ENCODE measurements at regions not wholly inside any gene's neighbourhood (a gene's known extent, or its start where the extent isn't known, plus 50 kb on each side); places are given as distances from the start of the nearest gene placed in this dataset.
"Not testable (repeated sequence)": the region's sequence is repeated elsewhere in the genome, so short reads cannot be mapped to it uniquely, and the experiment has no call there.

DNA sequence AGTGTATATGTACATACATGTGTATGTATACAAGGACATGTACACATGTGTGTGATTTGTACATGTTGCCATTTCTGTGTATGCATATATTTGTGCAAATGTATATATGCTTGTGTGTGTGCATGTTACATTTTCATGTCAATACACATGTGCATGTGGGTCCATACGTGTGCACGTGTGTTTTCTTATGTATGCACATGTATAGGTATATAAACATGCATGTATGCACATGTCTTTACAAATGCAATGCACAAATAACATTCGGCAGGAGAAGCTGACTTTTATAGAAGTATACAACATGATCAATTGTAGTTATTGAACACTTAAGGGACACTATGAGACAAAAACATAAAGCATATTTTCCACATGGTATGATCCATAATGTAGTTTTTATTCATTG, 307.4 kb upstream of the SEMA3C start:
- DNase-seq (ENCODE audit: low spot score): no peak

DNA sequence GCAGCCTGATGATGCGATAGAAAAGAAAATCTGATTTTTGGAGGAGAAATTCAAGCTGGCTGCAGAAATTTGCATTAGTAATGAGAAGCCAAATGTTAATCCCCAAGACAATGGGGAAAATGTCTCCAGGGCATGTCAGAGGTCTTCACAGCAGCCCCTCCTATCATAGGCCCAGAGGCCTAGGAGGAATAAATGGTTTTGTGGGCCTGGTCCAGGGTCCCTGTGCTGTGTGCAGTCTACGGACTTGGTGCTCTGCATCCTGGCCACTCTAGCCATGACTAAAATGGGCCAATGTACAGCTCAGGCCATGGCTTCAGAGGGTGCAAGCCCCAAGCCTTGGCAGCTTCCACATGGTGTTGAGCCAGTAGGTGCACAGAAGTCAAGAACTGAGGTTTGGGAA, 303.8 kb upstream of the SEMA3C start:
- DNase-seq (ENCODE audit: low spot score): not testable (repeated sequence)

DNA sequence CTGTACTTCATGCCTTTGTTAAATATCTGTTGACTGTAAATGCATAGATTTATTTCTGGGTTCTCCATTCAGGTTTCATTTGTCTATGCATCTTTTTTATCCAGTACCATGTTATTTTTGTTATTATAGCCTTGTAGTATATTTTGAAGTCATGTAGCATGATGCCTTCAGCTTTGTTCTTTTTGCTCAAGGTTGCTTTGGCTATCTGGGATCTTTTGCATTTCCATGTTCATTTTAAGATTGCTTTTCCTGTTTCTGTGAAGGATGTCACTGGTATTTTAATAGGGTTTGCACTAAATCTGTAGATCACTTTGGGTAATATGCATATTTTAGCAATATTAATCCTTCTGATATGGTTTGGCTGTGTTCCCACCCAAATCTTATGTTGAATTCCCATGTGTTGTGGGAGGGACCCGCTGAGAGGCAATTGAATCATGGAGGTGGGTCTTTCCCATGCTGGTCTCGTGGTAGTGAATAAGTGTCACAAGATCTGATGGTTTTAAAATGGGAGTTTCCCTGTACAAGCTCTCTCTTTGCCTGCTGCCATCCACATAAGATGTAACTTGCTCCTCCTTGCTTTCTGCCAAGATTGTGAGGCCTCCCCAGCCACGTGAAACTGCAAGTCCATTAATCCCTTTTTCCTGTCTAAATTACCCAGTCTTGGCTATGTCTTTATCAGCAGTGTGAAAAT, 302.8 kb upstream of the SEMA3C start:
- DNase-seq (ENCODE audit: low spot score): no peak

DNA sequence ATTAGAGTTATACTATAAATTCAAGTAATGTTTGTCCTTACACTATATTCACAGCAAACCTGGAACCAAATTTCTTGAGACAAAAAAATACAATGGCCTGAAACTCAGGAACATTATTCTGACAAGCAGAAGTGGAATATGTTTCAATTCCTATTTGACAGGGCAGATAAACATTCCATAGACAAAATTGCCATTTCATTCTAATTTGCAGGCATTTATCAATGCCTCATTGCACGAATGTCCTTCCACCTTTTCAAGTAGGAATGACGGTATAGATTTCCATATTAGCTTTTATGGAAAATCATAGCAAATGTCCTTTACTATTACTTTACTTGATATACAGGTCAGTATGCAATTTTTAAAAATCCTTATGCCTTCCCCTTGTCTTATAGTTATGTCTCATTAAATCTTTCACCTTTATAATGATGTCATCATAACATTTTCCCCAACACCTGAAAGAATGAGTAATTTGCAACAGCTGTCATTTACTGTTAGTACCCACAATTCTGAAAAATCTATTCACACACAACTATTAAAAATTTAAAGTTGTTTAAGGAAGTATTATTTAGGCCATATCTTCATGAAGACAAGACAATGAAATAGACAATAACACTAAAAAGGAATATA, 299.7 kb upstream of the SEMA3C start:
- DNase-seq (ENCODE audit: low spot score): no peak

DNA sequence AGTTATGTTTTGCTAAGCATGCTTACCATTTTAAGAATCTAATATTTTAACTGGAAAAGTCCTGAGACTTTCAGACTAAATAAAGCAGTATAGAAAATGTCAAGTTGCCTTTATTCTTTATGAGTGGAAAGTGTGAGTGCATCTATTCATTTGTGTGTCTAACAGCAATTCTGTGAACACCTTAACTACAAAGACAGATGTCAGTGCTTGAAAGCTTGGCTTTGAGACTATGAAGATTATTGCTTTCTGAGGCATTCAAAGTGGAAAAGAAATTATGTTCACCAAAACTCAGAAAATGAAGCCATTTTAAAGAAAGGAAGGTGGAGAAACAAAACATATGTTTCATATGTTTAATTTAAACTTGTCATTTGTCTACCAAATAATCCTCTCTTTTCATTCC, 294.5 kb upstream of the SEMA3C start:
- no peak for DNase-seq (ENCODE audit: low spot score)

DNA sequence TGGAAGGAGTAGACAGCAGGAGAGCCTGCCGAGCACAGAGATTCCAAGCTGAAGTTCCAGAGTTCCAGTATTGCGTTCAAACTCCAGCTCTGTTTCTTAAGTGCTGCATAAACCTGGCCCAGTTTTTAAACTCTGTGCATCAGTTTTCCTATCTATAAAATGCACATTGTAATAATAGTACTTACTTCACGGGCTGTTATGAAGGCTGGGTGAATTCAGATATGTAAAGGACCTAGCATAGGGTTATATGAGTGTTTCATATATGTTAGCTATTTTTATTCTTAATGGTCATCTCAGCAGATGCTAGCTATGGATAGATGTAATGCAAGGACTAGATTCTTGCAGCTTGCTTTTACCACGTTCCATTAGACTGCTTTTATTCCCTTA, 293.1 kb upstream of the SEMA3C start:
- DNase-seq (ENCODE audit: low spot score): no peak

DNA sequence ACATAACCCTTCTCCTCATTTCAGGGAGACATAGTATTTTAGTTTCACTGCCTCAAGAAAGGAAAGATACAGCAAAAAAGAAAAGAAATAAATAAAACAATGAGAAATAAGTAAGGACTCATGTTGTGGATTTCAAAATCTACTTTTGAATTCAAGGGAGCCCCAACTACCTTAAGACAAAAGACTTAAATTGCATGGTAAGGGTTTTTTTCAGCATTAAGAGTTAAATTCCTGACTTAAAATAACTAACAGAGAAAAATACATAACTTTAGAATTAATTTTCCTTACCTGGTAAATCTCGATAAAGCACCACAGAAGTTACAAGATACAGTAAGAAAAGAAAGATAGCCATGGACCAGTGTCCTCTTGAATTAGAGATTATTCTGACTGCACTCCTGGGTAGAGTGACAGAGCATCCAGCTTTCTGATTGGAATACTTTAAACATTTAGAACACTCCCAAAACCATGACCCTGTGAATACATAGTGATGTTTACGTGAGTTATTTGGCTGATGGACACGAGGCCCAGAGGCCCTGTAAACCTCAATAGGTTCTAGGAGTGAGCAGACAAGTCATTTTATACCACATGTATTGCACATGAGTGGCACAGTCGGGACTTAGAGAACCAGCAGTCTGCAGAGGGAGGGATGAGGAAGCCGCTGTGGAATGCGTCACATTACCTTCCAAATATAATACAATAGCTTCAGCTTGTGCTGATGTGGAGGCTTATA, 292.5 kb upstream of the SEMA3C start:
- no peak for DNase-seq (ENCODE audit: low spot score)

DNA sequence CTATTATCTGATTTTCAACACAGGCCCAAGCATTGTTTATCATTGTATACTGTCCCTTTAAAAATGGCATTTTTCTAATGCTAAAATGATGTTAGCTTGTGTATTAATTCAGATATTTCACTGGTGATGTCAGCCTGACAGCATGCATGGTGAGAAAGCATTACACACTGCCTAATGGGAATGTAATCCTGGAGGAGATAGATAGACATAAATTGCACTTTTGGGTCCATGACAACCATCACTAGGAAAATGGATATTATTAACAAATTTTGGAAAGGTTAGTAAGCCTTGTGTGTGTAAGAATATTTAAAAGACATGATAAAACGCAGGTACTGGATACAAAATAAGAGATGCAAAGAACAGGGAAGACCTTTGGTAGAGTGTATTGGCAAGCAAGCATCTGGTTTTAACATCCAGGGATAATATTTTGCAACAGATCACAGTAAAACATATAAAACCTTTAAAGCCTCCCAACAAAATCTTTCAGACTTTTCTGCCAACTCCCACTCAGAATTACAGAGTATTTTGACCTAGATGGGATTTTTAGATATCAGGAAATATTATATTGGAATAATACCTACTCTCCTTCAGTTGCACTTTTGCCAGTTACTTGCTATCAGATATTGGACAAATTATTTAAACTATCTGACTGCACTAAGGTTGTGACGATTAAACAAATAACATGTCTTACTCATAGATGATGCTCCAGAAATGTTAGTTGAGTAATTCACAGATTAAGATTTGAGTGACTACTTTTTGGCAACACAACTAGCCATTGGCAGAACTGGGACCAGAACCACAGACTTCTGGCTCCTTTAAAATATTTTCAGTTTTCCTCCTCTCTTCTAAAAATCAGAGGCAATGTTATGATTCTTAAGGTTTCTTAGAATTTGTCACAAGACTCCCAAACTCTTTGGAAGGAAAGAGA, 291.6 kb upstream of the SEMA3C start:
- no peak for DNase-seq (ENCODE audit: low spot score)

DNA sequence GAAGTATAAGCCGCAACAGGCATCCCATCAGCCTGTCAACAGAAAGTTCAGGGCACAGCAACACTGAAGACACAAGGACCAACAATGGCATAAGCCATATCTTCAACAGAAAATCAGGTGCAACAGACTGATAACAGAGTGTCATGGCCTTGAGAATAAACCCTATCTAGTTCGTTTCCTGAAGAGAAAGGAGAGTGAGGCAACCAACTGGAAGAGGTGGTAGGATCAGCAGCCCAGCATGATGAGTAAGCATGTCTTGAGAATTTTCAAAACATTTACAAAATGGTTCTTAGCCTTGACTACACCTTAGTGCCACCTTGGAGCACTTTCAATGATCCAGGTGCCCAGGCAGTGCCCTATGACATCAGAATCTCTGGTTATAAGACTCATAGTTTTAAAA, 290.2 kb upstream of the SEMA3C start:
- no peak for DNase-seq (ENCODE audit: low spot score)

DNA sequence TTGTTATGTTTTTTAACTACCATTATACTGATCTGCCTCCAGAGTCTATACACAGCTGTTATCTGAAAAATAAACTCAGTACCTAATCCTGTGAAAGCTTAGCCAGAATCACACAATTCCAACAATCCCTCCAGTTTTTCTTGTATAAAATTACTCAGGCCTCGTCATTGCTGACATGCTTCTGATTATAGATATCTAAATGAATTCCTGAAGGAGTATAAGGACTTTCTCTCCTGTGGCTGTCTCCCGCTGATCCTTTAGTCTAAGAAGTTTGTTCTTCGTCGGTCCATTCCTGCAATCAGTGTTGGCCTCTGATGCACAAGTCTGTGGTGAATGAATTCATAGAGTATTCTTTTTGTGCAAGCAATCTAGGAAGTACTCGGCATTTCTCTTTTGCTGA, 288.9 kb upstream of the SEMA3C start:
- no peak for DNase-seq (ENCODE audit: low spot score)

DNA sequence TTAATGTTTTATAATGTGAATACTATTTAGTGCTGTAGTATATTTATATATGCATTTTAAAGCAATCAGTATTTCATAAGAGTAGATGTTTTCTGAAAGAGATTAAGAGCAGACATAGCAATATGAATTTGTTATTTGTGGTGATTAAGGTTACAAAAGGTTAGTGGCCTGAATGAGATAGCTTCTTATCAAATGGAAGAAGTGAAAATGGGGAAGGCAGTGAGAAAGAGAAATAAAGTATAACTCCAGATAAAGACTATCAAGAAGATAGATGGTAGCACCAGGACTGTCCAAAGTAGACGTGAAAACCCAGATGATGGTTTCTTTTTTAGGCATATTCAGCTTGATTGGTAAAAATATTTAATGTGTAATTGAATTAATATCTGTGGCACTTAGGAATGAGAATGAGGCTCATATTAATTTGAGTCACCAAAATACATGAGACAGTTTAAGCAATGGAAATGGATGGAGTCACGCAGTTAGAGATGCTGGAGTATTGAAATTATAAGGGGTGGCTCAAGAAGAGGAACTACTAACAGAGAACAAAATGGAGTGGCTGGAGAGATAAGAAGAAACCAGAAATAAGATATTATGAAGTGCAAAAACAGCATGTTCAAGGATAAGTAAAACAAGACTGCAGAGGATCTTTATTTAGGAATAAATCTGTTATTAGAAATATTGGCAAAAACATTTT, 288.0 kb upstream of the SEMA3C start:
- DNase-seq (ENCODE audit: low spot score): no peak

DNA sequence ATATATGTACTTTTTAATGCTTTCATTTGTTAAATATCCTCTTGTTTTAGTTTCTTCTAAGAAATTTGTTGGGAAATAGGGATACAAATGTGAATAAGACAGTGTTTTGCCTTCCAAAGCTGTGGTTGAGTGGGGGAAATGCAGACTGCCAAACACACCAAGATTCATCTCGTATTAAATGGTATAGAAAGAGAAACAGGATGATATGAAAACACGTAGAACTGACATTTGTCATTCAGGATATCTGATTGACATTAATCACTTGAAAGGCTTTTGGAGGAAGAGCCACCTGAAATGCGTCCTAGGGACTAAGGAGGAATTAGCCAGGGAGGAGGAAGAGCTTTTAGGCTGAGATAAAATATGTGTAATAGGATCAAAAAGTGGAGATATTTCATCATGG, 287.4 kb upstream of the SEMA3C start:
- DNase-seq (ENCODE audit: low spot score): no peak

DNA sequence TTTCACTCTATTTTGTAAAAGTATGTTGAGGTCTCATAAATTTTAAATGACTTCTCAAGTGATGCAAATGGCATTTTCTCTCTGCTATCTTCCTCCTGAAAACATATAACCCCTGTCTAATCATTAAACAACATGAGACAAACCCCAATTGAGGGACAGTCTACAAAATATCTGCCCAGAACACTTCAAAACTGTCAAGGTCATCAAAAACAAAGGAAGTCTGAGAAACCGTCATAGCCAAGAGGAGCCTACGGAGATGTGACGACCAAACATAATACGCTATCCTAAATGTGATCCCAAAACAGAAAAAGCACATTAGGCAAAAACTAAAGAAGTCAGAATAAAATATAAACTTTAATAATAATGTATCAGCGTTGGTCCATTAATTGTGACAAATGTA, 282.3 kb upstream of the SEMA3C start:
- DNase-seq (ENCODE audit: low spot score): no peak

DNA sequence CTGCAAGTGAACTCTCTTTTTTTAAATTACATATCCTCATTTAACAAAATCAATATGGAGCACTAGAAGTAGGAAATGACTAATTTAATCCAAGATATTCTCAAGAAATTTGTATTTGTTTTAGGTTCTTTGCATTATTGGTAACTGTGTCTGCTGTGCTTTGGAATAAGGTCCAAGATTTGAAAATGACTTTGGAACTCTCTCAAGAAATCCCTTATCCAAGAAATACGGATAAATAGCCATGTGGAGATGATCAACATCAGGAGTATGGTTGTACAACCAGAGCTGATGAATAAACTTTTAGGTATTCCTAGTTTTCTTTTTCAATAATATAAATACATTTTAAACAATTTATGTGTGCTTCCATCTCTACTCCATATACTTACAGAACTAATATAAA, 279.9 kb upstream of the SEMA3C start:
- DNase-seq (ENCODE audit: low spot score): no peak

DNA sequence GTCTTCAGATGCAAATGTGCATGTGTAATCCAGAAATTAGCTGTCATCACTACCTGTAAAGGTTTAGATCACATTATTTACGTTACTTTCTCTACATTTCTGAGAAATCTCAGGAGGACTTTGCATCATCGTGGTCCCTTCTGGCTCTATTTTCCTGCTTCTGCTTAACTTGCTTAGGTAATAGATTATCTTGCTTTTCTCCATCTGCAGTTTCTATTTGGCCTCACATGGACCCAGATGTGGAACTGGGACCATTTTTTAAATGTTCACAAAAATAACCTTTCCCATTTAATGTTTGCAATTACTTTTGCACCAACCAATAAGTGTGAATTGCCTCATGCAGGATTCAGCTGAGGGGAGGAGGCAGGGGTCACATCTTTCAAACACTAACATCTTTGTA, 278.4 kb upstream of the SEMA3C start:
- no peak for DNase-seq (ENCODE audit: low spot score)

DNA sequence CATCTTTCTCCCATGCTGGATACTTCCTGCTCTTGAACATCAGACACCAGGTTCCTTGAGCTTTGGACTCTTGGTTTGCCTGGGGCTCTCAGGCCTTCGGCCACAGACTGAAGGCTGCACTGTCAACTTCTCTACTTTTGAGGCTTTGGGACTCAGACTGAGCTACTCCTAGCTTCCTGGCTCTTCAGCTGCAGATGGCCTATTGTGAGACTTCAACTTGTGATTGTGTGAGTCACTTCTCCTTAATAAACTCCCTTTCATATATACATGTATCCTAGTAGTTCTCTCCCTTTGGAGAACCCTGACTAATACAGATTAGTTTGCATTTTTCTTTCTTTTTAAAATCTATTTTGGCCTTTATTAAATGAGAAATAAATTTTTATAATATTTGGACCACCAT, 276.2 kb upstream of the SEMA3C start:
- no peak for DNase-seq (ENCODE audit: low spot score)

DNA sequence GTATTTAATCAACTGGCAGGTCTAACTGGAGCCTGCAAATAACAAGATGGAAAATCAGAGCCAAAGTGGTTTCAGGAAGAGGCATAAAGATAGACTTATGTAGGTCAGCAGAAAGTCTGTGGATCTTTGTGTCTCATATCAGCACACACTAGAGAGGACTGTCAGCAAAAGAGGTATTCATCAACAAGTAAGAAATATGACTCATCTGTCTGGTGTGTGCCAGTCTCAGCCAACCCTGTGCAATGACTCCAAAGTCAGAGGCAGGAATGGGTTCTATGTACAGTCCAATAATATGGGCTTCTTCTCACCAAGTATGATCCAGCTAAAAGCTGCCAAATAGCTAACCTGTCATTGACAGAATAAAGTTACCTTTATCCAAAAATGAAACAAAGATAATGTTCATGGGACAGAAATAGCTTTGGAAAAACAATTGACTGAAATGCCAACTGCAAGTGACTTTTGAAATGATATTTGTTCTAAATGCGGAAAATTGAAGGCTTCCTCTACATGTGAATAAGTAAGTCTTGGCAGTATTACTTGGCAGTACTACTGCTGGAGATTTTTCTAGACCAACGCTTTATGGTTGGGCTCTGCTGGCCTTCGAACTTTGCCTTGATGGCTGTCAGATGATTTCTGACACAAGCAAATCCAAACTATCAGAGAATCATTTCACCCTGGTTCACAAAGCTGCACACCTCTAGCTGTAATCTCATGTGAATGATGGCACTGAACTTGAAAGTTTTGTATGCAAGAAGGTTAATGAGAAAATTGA, 272.3 kb upstream of the SEMA3C start:
- peak; percentile 43 for DNase-seq (ENCODE audit: low spot score)

DNA sequence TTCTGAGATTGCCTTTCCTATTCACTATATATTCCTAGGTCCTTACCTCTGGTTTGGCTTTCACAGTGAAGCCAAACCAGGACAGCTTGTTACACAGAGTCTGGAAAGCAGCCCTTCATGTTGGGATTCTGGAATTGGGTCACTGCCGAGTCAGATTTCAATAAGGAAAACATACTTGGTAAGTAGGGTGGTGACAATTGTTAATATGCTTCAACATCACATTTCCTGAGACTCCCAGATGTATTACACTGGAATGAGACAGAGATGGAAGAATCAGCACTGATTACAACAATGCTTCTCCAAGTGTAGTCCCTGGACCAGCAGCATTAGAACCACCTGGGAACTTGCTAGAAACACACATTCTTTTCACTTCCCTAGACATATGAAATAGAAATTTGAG, 268.9 kb upstream of the SEMA3C start:
- no peak for DNase-seq (ENCODE audit: low spot score)

DNA sequence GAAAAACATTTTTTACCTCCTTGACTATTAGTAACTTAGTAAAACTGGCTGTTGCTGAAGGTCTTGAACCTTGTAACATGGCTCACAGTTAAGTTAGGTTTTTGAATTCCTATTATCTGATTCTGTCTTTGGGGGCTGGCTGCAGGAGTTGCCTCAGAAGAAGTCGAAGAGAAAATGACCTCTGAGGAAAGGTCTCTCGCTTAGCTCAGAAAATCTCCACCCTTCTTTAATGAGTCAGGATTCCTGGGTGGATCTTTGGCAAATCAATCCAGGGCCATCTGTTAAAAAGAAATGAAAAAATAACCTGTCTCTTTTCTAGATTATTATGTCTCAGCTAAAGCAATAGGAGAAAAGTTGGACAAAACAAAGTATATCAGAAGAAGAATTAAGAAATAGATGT, 267.8 kb upstream of the SEMA3C start:
- DNase-seq (ENCODE audit: low spot score): no peak

DNA sequence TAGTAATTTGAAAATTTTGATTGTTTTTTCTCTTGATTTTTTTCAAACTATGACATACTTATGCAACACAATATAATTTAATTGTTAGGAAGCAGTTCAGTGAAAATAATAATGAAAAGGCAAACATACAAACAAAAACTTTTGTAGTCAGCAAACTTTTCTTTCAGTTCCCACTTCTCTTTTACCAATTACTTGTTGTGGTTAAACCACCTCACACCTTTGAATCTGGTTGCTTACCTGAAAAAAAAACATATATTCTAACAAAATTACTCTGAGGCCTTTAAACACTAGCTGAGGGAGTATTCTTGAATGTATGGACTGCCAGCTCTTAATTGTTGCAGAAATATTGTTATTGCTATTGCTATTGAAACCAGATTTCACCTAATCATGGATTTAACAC, 266.2 kb upstream of the SEMA3C start:
- no peak for DNase-seq (ENCODE audit: low spot score)

DNA sequence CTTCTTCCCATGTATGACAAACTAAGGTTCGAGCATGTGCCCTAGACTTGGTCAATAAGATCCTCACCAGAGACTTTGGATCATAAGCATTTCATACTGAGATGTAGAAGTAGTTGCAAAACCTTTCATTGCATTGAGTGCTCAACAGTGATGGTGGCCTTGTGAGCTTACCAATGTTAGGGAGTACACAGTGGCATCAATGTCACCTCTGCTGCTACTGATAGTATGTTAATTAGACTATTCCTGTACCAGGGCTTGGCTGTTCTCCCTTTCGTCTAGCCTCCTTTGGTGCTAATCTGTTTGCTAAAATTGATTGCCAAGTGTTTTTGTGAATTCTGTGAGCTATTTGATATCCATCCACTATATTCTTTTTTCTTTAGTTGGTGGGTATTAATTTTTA, 264.5 kb upstream of the SEMA3C start:
- no peak for DNase-seq (ENCODE audit: low spot score)

Data from LoVo (cell line).